Right atrium auricular region (tissue), 2 donors: ENCODE measurements at regions not wholly inside any gene's neighbourhood (a gene's known extent, or its start where the extent isn't known, plus 50 kb on each side); places are given as distances from the start of the nearest gene placed in this dataset.

ENCODE experiments used
- DNase-seq: peaks from one replicate; pipeline ENCODE4 v3.0.0-alpha.2; 2019; ENCODE audit warnings: low spot score
- H3K27ac ChIP-seq, 2 donors: fragments of 200-600 bp; sonication (generic); 1 replicate in 1 of 2; 2 replicates in 1 of 2; pipeline ENCODE4 v1.5.1; 2016 to 2019
- H3K27me3 ChIP-seq, 2 donors: fragments of 200-600 bp; sonication (generic); one replicate each; pipeline versions ENCODE4 v1.5.1 to v1.6.0; 2017 to 2019
- H3K36me3 ChIP-seq: fragments of 200-600 bp; sonication (generic); one replicate; pipeline ENCODE4 v1.5.1; 2016
- H3K4me1 ChIP-seq, 2 donors: fragments of 200-600 bp; sonication (generic); one replicate each; pipeline versions ENCODE4 v1.5.1 to v1.6.0; 2017 to 2019
- H3K4me3 ChIP-seq, 2 donors: fragments of 200-600 bp; sonication (generic); 1 replicate in 1 of 2; 2 replicates in 1 of 2; pipeline ENCODE4 v1.5.1; 2017 to 2019; ENCODE audit warnings: mild to moderate bottlenecking in 1 of 2, moderate library complexity in 1 of 2
- H3K9me3 ChIP-seq, 2 donors: fragments of 200-600 bp; sonication (generic); one replicate each; pipeline ENCODE4 v1.5.1; 2019
- CTCF ChIP-seq, 2 donors: fragments of 200-600 bp; sonication (generic); IDR thresholded peaks; one replicate each; pipeline ENCODE4 v1.5.1; 2019; ENCODE audit warnings: antibody characterized with exemption in 2 of 2

GRCh38 chr9:89674667-89675057 lies 69.8 kb downstream of the GADD45G start:
- no peaks in the 10 kb centered on the region for H3K27me3 ChIP-seq
- H3K9me3 ChIP-seq = no peaks in the 10 kb centered on the region
- H3K27ac ChIP-seq = no peak overlapping the region
- DNase-seq = no peak
- H3K4me3 ChIP-seq = no peak overlapping the region
- peaks cover 0 to 23% of the 10 kb centered on the region in 2 donors for H3K4me1 ChIP-seq
- TF ChIP-seq CTCF (IDR thresholded peaks at IDR 0.05) = no peak
- H3K36me3 ChIP-seq = no peaks in the 10 kb centered on the region

GRCh38 chr9:89675058-89675742 lies 70.4 kb downstream of the GADD45G start:
- no peak for TF ChIP-seq CTCF (IDR thresholded peaks at IDR 0.05)
- H3K4me3 ChIP-seq = no peak overlapping the region
- H3K36me3 ChIP-seq = no peaks in the 10 kb centered on the region
- no peaks in the 10 kb centered on the region for H3K9me3 ChIP-seq
- H3K4me1 ChIP-seq = peaks cover 0 to 23% of the 10 kb centered on the region in 2 donors
- H3K27me3 ChIP-seq = no peaks in the 10 kb centered on the region
- no peak for DNase-seq
- peak overlapping the region; percentile 34 to 37 for H3K27ac ChIP-seq

- DNase-seq = no peak
Measured at GRCh38 chr9:89676281-89676680, 71.5 kb downstream of the GADD45G start.

GRCh38 chr9:89677702-89678395 lies 73.0 kb downstream of the GADD45G start:
- no peak for DNase-seq
- no peaks in the 10 kb centered on the region for H3K27me3 ChIP-seq
- no peak overlapping the region for H3K4me3 ChIP-seq
- H3K4me1 ChIP-seq = peaks cover 0 to 23% of the 10 kb centered on the region in 2 donors
- no peak for TF ChIP-seq CTCF (IDR thresholded peaks at IDR 0.05)
- no peaks in the 10 kb centered on the region for H3K9me3 ChIP-seq
- no peak overlapping the region for H3K27ac ChIP-seq
- no peaks in the 10 kb centered on the region for H3K36me3 ChIP-seq

More at GRCh38 chr9:89676281-89676680, 71.5 kb downstream of the GADD45G start:
- Histone ChIP-seq H3K36me3 (no peaks in the 10 kb centered on the region), H3K4me1 (peaks cover 0 to 23% of the 10 kb centered on the region in 2 donors), H3K27me3 (no peaks in the 10 kb centered on the region), H3K9me3 (no peaks in the 10 kb centered on the region), H3K27ac (peak overlapping the region in 1 of 2 donors; percentile 34), H3K4me3 (no peak overlapping the region)
- TF ChIP-seq CTCF (IDR thresholded peaks at IDR 0.05) = no peak

GRCh38 chr9:89678396-89679015 lies 73.7 kb downstream of the GADD45G start:
- DNase-seq = no peak
- Histone ChIP-seq H3K27me3 (no peaks in the 10 kb centered on the region), H3K27ac (no peak overlapping the region), H3K4me3 (no peak overlapping the region), H3K36me3 (no peaks in the 10 kb centered on the region), H3K9me3 (no peaks in the 10 kb centered on the region), H3K4me1 (peaks cover 0 to 23% of the 10 kb centered on the region in 2 donors)
- no peak for TF ChIP-seq CTCF (IDR thresholded peaks at IDR 0.05)
